GM12865 (cell line): ENCODE measurements at regions not wholly inside any gene's neighbourhood (a gene's known extent, or its start where the extent isn't known, plus 50 kb on each side); places are given as distances from the start of the nearest gene placed in this dataset.

Experiments used
- DNase-seq: peaks from one replicate; pipeline ENCODE4 v3.0.0; 2010; ENCODE audit warnings: low read depth
- H3K4me3 ChIP-seq: 2 replicates; pipeline ENCODE4 v1.5.1; 2011; ENCODE audit warnings: mild to moderate bottlenecking, low read depth, low read length, control low read depth
- CTCF ChIP-seq: IDR thresholded peaks from 2 replicates; pipeline ENCODE4 v1.5.1; 2011; ENCODE audit warnings: low read length, control low read depth, low read depth, inconsistent platforms; ENCODE audit not compliant: insufficient read depth; ENCODE audit errors: missing control alignments

- DNase-seq: no peak
- no peak overlapping the region for H3K4me3 ChIP-seq
Observed at GRCh38 chr3:20810555-20810954, 624.5 kb upstream of the SGO1 start.

GRCh38 chr3:20809356-20809755 is 623.4 kb upstream of the SGO1 start:
- DNase-seq: no peak
- H3K4me3 ChIP-seq: no peak overlapping the region
- TF ChIP-seq CTCF: no peak

More at GRCh38 chr3:20810555-20810954, 624.5 kb upstream of the SGO1 start:
- no peak for TF ChIP-seq CTCF

GRCh38 chr3:20808864-20809263 is 622.9 kb upstream of the SGO1 start:
- no peak for TF ChIP-seq CTCF
- H3K4me3 ChIP-seq: no peak overlapping the region
- DNase-seq: no peak

- DNase-seq: no peak
- TF ChIP-seq CTCF: no peak
- H3K4me3 ChIP-seq: no peak overlapping the region
Observed at GRCh38 chr3:20798666-20799065, 612.7 kb upstream of the SGO1 start.

GRCh38 chr3:20787005-20787404 is 601.0 kb upstream of the SGO1 start:
- DNase-seq: no peak
- no peak overlapping the region for H3K4me3 ChIP-seq
- TF ChIP-seq CTCF: no peak

GRCh38 chr3:20776692-20777091 is 590.7 kb upstream of the SGO1 start:
- DNase-seq: no peak

More at GRCh38 chr3:20776692-20777091, 590.7 kb upstream of the SGO1 start:
- H3K4me3 ChIP-seq: no peak overlapping the region
- no peak for TF ChIP-seq CTCF
